Stomach (tissue), 4 donors: ENCODE measurements at regions not wholly inside any gene's neighbourhood (a gene's known extent, or its start where the extent isn't known, plus 50 kb on each side); places are given as distances from the start of the nearest gene placed in this dataset.

ENCODE experiments used
- EP300 ChIP-seq: sonication (generic); formaldehyde crosslinking; IDR thresholded peaks from one replicate; pipeline ENCODE4 v1.6.1; 2017; ENCODE audit warnings: antibody characterized with exemption
- POLR2AphosphoS5 ChIP-seq, 3 donors: sonication (generic); formaldehyde crosslinking; IDR thresholded peaks; one replicate each; pipeline ENCODE4 v1.6.1; 2016; ENCODE audit warnings: antibody characterized with exemption in 3 of 3
- TF ChIP-seq, protein P1 (sequence below), 7 experiments: fragments of 450-650 bp in 4 of 7; fragments of 200-600 bp in 3 of 7; sonication (generic) in 3 of 7; IDR thresholded peaks; one replicate each; pipeline ENCODE4 v1.5.1; 2016 to 2019; ENCODE audit warnings: antibody characterized with exemption in 7 of 7, control low read depth in 2 of 7, mild to moderate bottlenecking in 1 of 7

DNA sequence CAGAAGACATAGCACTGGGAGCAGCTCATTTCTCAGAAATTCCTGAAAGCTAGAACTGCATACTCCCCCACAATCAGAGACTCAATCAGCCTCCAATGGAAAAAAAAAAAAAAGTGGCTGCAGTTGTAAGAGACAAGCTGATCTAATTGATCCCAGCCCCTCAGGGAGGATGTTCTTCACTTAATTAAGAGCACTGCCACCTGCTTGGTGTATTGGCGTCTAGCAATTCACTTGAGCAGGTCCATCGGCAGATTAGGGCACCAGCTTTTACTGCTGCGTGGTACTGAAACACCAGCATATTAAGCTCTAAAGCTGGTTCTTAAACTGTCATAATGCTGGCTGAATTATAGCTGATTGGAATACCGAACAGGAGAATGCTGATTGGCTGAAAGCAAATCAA lies 1890.1 kb upstream of the WWC1 start:
- TF ChIP-seq, protein P1, sequence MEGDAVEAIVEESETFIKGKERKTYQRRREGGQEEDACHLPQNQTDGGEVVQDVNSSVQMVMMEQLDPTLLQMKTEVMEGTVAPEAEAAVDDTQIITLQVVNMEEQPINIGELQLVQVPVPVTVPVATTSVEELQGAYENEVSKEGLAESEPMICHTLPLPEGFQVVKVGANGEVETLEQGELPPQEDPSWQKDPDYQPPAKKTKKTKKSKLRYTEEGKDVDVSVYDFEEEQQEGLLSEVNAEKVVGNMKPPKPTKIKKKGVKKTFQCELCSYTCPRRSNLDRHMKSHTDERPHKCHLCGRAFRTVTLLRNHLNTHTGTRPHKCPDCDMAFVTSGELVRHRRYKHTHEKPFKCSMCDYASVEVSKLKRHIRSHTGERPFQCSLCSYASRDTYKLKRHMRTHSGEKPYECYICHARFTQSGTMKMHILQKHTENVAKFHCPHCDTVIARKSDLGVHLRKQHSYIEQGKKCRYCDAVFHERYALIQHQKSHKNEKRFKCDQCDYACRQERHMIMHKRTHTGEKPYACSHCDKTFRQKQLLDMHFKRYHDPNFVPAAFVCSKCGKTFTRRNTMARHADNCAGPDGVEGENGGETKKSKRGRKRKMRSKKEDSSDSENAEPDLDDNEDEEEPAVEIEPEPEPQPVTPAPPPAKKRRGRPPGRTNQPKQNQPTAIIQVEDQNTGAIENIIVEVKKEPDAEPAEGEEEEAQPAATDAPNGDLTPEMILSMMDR (IDR thresholded peaks at IDR 0.05): no peak
- TF ChIP-seq POLR2AphosphoS5 (IDR thresholded peaks at IDR 0.05): no peak
- no peak for TF ChIP-seq EP300
